Hematopoietic multipotent progenitor cell treated with erythropoietin and hydrocortisone succinate and interleukin-3 and kit ligand, for 17 days (in vitro differentiated cells): ENCODE measurements at regions not wholly inside any gene's neighbourhood (a gene's known extent, or its start where the extent isn't known, plus 50 kb on each side); places are given as distances from the start of the nearest gene placed in this dataset.
A peak's percentile ranks its signal among the peaks of the same experiment; 100 is the strongest.
"Not testable (repeated sequence)": the region's sequence is repeated elsewhere in the genome, so short reads cannot be mapped to it uniquely, and the experiment has no call there.

Source experiments
- DNase-seq: peaks from one replicate; pipeline ENCODE4 v3.0.0-alpha.2; 2015; ENCODE audit warnings: low spot score

DNA sequence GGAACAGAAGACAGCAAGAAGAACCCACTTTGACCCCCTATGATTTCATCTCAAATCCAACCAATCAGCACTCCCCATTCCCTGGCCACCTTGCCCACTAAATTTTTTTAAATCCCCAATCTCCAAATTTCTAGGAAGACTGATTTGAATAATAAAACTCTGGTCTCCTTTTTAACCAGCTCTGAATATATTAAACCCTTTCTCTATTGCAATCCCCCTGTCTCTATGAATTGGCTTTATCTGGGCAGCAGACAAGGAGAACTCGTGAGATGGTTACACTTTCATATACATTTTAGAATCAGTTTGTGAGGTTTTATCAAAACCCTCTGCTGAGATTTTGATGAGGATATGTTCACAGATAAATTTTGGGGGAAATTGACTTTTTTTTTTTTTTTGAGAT lies 90.3 kb upstream of the TRIM24 start:
- DNase-seq: no peak

- DNase-seq: no peak
These were observed 89.1 kb upstream of the TRIM24 start for GRCh38 chr7:138370956-138371355.

GRCh38 chr7:138374119-138374693 lies 85.9 kb upstream of the TRIM24 start:
- no peak for DNase-seq

DNA sequence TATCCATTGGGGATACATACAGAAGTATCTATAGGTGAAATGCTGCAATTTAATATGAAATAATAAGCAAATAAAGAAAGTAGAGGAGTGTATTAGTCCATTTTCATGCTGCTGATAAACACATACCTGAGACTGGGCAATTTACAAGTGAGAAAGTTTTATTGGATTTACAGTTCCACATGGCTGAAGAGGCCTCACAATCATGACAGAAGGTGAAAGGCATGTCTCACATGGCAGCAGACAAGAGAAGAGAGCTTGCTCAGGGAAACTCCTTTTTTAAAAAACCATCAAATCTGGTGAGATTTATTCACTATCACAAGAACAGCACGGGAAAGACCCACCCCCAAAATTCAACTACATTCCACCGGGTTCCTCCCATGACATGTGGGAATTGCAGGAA lies 82.8 kb upstream of the TRIM24 start:
- no peak for DNase-seq

DNA sequence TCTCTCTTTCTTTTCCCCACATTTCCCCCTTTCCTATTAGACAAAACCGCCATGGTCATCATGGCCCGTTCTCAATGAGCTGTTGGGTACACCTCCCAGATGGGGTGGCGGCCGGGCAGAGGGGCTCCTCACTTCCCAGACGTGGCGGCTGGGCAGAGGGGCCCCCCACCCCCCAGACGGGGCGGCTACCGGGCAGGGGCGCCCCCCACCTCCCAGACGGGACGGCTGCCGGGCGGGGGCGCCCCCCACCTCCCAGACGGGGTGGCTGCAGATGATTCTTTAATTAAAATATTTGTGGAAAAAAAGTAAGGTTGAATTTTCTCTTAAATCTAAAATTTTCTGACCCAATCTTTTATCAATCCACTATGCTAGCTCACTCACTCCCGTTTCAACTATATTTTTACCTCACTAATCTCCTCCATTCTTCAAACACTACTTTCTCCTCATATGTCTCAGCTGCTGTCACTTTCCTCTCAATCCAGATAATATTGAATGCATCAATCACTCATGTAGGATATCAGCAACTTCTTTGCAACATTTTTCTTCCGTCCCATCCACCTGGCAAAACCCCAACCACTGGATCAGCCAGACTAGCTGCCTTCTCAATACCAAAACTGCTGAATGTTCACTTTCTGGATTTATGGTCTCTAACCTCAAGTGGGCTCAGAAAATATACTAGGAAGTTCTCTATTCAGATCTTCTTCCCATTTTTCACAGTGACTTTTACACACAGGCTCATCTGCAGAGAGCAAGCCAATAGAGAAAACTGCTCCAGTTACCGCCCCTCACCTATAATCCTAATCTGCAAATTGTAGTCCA lies 81.1 kb upstream of the TRIM24 start:
- no peak for DNase-seq

DNA sequence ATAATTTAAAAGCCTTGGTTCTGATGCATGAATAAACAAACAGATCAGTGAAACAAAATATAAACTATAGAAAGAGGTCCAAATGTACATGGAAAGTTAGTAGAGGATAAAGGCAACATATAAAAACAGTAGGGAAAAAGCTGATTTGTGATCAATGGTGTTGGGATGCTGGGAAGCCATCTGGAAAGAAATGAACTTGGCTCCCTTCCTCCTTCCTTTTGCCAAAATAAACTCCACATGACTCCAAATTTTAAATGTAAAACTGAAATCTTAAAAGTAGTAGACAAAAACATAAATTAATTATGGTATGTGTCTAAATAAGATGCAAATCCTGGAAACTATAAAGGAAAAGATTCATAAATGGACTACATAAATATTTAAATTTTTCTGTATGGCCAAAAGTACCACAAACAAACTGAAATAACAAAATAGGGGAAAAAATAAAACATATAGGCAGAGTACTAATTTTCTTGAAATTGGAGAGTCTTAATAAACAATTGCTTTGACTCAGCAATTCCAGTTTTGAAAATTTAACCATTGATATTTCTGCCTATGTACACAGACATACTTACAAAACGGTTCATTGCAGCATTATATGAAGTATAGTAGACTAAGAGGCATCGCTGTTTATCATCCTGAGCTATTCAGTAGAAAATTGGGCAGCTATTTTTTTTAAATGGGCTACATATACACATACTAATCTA lies 77.0 kb upstream of the TRIM24 start:
- DNase-seq: no peak

GRCh38 chr7:138386821-138387220 lies 73.2 kb upstream of the TRIM24 start:
- no peak for DNase-seq

- DNase-seq: peak; percentile 27
These were observed 72.1 kb upstream of the TRIM24 start for GRCh38 chr7:138387755-138388475.

- no peak for DNase-seq
These were observed 71.2 kb upstream of the TRIM24 start for GRCh38 chr7:138388673-138389491.

GRCh38 chr7:138395763-138396162 lies 64.3 kb upstream of the TRIM24 start:
- DNase-seq: no peak

DNA sequence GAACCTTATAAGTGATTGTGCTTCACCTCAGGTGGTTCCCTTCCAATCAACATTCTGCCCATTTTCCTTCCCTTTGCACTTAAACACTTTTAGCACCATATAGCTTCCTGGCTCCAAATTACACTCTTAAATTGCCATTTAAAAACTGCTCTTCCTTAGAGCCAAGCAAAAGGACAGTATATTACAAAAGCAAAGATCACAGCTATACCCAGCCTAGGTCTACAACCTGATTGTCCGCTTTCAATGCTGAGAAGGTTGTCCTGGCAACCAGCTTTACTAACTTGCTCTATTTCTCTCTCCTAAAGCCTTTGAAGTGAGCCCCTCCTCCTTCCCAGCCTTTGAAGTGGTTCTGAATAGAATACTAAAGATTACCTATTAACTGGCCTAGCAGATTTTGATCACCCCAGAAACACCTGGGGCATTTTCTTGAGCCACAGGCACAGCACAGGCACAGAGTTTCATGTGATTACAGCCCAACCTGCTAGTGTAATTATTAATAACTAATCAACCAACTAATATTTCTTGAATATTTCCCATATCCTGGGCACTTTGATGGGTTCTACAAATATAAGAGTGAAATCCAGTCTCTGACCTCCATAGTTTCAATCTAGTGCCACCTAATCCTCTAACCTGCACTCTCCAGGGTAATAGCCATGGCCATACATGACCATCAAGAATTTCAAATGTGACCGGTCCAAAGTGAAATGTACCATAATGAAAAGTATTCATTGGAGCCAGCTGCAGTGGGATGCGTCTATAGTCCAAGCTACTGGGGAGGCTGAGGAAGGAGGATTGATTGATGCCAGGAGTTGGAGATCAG lies 63.6 kb upstream of the TRIM24 start:
- no peak for DNase-seq

- DNase-seq: not testable (repeated sequence)
These were observed 63.0 kb upstream of the TRIM24 start for GRCh38 chr7:138397071-138397433.

GRCh38 chr7:138398857-138399256 lies 61.2 kb upstream of the TRIM24 start:
- DNase-seq: no peak

DNA sequence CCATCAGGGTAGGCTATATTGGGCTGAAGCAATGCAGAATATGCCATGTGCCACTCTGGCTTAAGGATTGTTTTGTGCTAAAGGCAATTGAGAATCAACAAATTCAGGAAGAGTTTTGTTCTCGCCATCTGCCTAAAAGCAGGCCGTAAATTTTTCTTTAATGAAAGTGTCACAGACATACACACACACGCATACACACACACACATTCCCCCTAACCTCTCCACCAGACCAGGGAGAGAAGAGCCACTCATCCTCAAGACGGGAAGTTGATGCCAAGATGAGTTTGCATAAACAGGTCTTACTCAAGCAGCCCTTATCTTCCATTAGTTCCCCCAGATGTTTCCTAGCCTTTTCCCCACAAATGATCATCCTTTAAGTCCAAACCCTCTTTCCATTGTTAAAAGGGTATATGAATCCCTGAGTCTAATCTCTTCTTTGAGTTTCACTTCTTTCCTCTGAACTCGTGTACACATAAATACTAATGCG lies 59.6 kb upstream of the TRIM24 start:
- DNase-seq: peak; percentile 23

- no peak for DNase-seq
These were observed 57.3 kb upstream of the TRIM24 start for GRCh38 chr7:138402749-138403148.

DNA sequence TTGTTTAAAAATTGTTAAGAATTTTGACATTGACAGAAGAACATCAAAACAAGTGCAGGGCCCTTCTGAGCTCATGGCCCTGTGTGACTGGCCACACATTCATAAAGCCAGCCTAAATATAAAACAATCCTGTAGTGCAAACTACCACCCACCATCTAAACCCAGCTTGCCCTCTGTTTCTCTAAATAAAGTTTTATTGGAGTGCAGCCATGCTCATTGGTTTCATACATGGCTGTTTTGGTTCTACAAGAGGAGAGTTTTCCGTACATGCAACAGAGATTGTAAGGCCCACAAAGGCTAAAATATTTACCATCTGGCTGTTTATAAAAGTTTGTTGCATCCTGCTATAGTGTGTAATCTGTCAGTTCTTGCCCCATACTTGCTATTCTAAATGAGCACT lies 54.6 kb upstream of the TRIM24 start:
- no peak for DNase-seq

DNA sequence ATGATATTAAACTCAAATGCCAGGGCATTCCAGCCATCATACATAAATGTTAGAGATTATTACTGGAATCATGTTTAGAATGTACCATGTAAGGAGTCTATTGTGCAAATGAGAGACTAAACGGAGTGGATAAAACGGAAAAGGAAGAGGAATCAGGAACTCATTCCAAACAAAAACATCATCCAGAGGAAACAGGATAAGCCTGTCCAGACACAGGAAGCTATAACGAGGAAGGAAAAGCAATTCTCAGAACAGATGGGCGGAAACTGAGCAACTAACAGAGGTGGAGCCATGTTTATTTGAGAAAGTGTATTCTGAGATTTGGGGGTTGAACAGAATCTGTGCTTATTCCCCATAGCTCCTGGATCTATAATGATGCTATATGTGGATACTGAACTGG lies 52.3 kb upstream of the TRIM24 start:
- DNase-seq: no peak
